WERI-Rb-1 (cell line): ENCODE measurements at regions not wholly inside any gene's neighbourhood (a gene's known extent, or its start where the extent isn't known, plus 50 kb on each side); places are given as distances from the start of the nearest gene placed in this dataset.

Experiments used
- DNase-seq: peaks from one replicate; pipeline ENCODE4 v3.0.0-alpha.2; 2020
- H3K27ac ChIP-seq: fragments of 250-450 bp; sonication (Bioruptor Pico); 2 replicates; pipeline ENCODE4 v1.5.1; 2020; ENCODE audit warnings: mild to moderate bottlenecking, moderate library complexity
- H3K27me3 ChIP-seq: fragments of 250-450 bp; sonication (Bioruptor Pico); 2 replicates; pipeline ENCODE4 v1.5.1; 2021; ENCODE audit warnings: mild to moderate bottlenecking, low read depth, moderate library complexity; ENCODE audit not compliant: insufficient read depth, severe bottlenecking
- H3K36me3 ChIP-seq: fragments of 250-450 bp; sonication (Bioruptor Pico); 2 replicates; pipeline ENCODE4 v1.5.1; 2020; ENCODE audit warnings: mild to moderate bottlenecking, moderate library complexity
- H3K4me3 ChIP-seq: 2 replicates; pipeline ENCODE4 v1.5.1; 2011; ENCODE audit warnings: low read depth, mild to moderate bottlenecking, control low read depth, low read length
- H3K9me3 ChIP-seq: fragments of 250-450 bp; sonication (Bioruptor Pico); 2 replicates; pipeline ENCODE4 v1.5.1; 2021; ENCODE audit warnings: mild to moderate bottlenecking, moderate library complexity; ENCODE audit not compliant: severe bottlenecking
- TF ChIP-seq, protein P1 (sequence below): IDR thresholded peaks from 2 replicates; pipeline ENCODE4 v1.5.1; 2011; ENCODE audit warnings: low read depth, mild to moderate bottlenecking, control low read depth, inconsistent platforms, low read length

DNA sequence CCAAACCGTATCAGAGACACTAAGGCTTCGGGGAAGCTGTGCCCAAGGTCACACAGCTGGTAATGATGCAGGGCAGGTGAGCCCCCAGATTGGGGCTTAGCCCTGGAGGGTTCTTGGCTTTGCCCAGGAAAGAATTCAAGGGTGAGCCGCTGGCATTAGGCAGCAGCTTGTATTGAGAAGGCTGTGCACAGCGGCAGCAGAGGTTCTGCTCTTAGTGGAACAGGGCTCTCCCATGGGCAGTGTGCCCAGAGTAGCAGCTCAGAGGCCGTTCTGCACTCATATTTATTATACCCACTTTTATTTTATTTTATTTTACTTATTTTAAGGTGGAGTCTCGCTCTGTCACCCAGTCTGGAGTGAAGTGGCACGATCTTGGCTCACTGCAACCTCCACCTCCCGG is 85.8 kb upstream of the IER5L start:
- Histone ChIP-seq H3K27ac (no peak overlapping the region), H3K36me3 (no peaks in the 10 kb centered on the region), H3K9me3 (peaks cover 2% of the 10 kb centered on the region), H3K4me3 (no peak overlapping the region), H3K27me3 (no peaks in the 10 kb centered on the region)
- TF ChIP-seq, protein P1, sequence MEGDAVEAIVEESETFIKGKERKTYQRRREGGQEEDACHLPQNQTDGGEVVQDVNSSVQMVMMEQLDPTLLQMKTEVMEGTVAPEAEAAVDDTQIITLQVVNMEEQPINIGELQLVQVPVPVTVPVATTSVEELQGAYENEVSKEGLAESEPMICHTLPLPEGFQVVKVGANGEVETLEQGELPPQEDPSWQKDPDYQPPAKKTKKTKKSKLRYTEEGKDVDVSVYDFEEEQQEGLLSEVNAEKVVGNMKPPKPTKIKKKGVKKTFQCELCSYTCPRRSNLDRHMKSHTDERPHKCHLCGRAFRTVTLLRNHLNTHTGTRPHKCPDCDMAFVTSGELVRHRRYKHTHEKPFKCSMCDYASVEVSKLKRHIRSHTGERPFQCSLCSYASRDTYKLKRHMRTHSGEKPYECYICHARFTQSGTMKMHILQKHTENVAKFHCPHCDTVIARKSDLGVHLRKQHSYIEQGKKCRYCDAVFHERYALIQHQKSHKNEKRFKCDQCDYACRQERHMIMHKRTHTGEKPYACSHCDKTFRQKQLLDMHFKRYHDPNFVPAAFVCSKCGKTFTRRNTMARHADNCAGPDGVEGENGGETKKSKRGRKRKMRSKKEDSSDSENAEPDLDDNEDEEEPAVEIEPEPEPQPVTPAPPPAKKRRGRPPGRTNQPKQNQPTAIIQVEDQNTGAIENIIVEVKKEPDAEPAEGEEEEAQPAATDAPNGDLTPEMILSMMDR = no peak
- no peak for DNase-seq

DNA sequence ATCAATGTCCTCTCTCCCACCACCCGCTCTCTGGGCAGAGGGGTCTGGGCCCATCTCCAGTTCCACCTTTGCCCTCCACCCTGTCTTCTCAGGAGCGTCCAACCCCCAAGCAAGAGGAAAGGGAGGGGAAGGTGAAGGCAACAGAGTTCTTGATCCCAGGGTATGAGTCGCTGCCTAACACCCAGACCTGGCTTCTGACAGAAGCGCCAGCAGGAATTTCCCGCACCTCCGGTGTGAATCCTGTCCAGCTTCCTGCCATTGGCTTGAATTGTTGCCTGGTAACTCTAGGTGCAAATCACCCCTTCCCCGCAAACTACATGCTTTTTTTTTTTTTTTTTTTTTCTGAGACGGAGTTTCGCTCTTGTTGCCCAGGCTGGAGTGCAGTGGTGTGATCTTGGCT is 84.2 kb upstream of the IER5L start:
- Histone ChIP-seq H3K27ac (no peak overlapping the region), H3K36me3 (no peaks in the 10 kb centered on the region), H3K9me3 (peaks cover 2% of the 10 kb centered on the region), H3K4me3 (no peak overlapping the region), H3K27me3 (no peaks in the 10 kb centered on the region)
- no peak for DNase-seq
- TF ChIP-seq, protein P1 = no peak

DNA sequence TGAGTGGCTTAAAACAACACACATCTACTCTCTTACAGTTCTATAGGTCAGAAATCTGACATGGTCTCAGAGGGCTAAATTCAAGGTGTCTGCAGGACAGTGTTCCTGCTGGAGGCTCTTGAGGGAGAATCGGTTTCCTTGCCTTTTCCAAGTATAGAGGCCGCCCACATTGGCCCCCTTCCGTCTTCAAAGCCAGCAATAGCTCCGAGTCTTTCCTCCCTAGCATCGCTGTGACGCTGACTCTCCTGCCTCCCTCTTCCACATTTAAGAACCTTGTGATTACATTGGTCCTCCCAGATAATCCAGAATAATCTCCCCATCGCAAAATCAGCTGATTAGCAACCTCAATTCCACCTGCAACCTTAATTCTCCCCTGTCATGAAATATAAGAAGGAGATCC is 81.3 kb upstream of the IER5L start:
- no peak overlapping the region for H3K4me3 ChIP-seq
- H3K9me3 ChIP-seq = peaks cover 2% of the 10 kb centered on the region
- H3K27me3 ChIP-seq = no peaks in the 10 kb centered on the region
- no peak for DNase-seq
- TF ChIP-seq, protein P1 = no peak
- H3K27ac ChIP-seq = no peak overlapping the region
- H3K36me3 ChIP-seq = no peaks in the 10 kb centered on the region

- H3K27ac ChIP-seq = no peak overlapping the region
- TF ChIP-seq, protein P1 = no peak
- no peaks in the 10 kb centered on the region for H3K36me3 ChIP-seq
- peaks cover 2% of the 10 kb centered on the region for H3K9me3 ChIP-seq
- DNase-seq = no peak
- no peaks in the 10 kb centered on the region for H3K27me3 ChIP-seq
- no peak overlapping the region for H3K4me3 ChIP-seq
Measured at GRCh38 chr9:129258823-129259301, 80.8 kb upstream of the IER5L start.

DNA sequence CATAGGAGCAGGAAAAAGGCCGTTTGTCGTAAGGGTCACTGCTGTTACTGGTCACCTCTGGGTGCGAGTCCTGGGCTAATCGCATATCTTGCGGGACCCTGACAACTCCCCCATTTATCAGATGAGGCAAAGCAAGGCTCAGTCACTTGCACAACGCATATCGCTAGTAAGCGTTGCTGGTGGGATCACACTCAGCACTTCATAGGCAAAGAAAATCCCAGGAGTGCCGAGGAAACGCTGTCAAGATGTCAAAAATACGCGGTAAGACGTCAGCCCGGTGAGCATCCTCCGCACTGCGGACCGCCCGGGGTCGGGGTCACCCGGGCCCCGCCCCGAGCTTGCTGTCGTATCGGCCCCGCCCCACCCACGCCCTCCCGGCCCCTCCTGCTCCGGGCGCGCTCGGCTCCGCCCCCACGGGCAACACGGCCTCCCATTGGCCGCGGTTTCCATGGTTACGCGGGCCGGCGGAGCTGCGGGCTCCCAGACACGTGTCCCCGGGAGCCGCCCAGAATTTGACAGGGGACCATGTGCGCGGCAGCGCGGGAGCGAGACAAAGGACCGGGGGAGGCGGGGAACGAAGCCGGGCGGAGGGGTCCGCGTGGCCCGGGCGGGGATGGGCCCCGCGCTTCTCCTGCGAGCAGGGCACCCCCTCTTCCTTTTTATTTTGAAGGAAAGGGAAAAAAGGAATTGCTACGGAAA is 80.2 kb upstream of the IER5L start:
- H3K4me3 ChIP-seq = no peak overlapping the region
- no peak overlapping the region for H3K27ac ChIP-seq
- no peaks in the 10 kb centered on the region for H3K27me3 ChIP-seq
- H3K9me3 ChIP-seq = peaks cover 2% of the 10 kb centered on the region
- TF ChIP-seq, protein P1 = no peak
- H3K36me3 ChIP-seq = no peaks in the 10 kb centered on the region
- DNase-seq = no peak
